ENCODE measurements at regions not wholly inside any gene's neighbourhood (a gene's known extent, or its start where the extent isn't known, plus 50 kb on each side); places are given as distances from the start of the nearest gene placed in this dataset.

DNA sequence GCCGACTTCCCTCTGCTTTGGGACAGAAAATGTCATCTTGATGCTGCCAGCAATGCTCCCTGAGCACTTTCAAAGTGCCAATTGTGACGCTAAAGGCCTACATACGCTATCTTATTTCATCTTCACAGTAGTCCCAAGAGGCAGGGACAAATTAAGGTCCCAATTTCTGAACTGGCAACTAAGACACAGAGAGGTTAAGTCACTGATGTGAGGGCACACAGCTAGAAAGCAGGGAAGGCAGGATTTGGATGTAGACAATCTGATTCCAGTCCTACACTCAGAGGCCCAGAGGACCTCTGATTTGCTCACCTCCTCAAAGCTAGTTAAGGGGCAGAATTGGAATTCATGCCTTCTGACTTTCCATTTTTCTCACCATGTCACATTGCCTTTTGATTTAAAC, 249.2 kb upstream of the CLINT1 start:
- H3K9me3 ChIP-seq (ENCODE audit: insufficient read depth, low read depth, low read length), result no peaks in the 10 kb centered on the region
- no peaks in the 10 kb centered on the region for H3K4me1 ChIP-seq (ENCODE audit: insufficient read depth, low read length)
- 88% methylated on average over 3 of the region's 3 CpGs for WGBS
- no peak overlapping the region for H3K9ac ChIP-seq (ENCODE audit: low read depth, low read length)
- H3K27ac ChIP-seq (ENCODE audit: low read depth, low read length), result no peak overlapping the region
- H3K27me3 ChIP-seq (ENCODE audit: insufficient read depth, low read length), result no peaks in the 10 kb centered on the region
- no peak overlapping the region for H3K4me3 ChIP-seq (ENCODE audit: low read length)
- no peaks in the 10 kb centered on the region for H3K36me3 ChIP-seq (ENCODE audit: insufficient read depth, low read length)

DNA sequence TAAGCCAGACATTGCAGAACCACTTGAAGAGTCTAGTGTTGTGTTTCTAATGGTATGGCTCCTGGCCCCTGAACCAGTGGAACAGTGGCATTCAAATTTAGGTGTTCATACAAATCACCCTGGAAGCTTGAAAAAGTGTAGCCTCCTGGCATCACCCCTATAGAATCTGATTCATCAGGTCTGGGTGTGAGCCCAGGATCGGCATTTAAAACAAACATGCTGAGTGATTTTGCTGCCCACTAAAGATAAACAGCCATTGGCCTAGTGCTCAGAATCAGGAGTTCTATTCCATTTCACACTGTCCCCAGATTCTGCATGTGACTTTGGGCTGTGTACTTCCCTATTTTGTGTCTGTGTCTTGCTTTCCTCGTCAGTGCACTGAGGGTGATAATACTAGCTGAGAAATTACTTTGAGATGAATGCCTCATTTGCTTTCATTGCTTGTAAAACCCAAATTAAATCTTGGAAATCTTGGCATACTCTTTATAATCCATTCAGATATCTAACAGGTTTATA, 241.5 kb upstream of the CLINT1 start:
- Histone ChIP-seq H3K27ac (ENCODE audit: low read depth, low read length) (no peak overlapping the region), H3K4me3 (ENCODE audit: low read length) (no peak overlapping the region), H3K9ac (ENCODE audit: low read depth, low read length) (no peak overlapping the region), H3K4me1 (ENCODE audit: insufficient read depth, low read length) (no peaks in the 10 kb centered on the region), H3K36me3 (ENCODE audit: insufficient read depth, low read length) (no peaks in the 10 kb centered on the region), H3K9me3 (ENCODE audit: insufficient read depth, low read depth, low read length) (no peaks in the 10 kb centered on the region), H3K27me3 (ENCODE audit: insufficient read depth, low read length) (no peaks in the 10 kb centered on the region)
- 95% methylated on average over 2 of the region's 2 CpGs for WGBS

DNA sequence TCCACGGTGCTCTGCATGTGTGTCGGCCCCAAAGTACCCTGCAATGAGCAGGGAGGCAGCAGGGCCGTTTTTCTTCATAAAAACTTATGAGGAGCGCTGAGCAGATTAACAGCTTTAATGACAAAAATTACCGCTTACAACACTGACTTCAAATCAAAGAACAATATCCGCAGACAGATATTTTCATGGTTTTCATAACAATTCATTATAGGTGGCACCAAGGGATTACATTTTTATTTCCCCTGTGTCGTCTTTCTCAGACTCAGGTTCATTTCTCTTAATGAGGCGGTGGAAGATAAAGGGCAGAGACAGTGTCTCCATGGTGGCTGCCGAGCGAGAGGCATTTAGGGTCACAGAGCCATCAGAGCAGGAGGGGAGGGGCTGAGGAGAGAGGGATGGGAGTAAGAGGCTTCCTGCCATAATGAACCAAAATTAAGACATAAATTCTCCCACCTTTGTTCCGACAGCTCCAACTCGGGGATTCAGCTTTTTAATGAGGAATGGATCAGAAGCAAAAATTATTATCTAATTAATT, 240.7 kb upstream of the CLINT1 start:
- Histone ChIP-seq H3K9me3 (ENCODE audit: insufficient read depth, low read depth, low read length) (no peaks in the 10 kb centered on the region), H3K27me3 (ENCODE audit: insufficient read depth, low read length) (no peaks in the 10 kb centered on the region), H3K36me3 (ENCODE audit: insufficient read depth, low read length) (no peaks in the 10 kb centered on the region), H3K9ac (ENCODE audit: low read depth, low read length) (no peak overlapping the region), H3K4me3 (ENCODE audit: low read length) (no peak overlapping the region), H3K27ac (ENCODE audit: low read depth, low read length) (no peak overlapping the region), H3K4me1 (ENCODE audit: insufficient read depth, low read length) (no peaks in the 10 kb centered on the region)
- WGBS, result 94% methylated on average over 10 of the region's 12 CpGs

DNA sequence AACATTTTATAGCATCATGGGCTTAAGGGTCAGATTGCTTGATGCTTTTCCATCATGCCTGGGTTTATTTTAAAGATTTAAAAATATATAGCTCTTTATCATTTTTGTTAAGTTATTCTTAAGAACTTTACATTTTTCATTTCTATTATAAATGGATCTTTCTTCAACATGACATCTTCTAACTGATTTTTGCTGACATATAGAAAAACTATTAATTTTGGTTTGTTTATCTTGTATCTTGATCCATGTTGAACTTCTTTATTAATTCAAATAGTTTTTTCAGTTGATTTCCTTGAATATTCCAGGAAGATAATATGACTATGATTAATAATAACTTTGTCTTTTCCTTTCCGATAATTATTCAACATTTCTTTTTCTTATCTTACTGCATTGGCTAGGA, 237.9 kb upstream of the CLINT1 start:
- no peaks in the 10 kb centered on the region for H3K36me3 ChIP-seq (ENCODE audit: insufficient read depth, low read length)
- no peak overlapping the region for H3K4me3 ChIP-seq (ENCODE audit: low read length)
- WGBS, result 100% methylated on average over 1 of the region's 1 CpG
- H3K4me1 ChIP-seq (ENCODE audit: insufficient read depth, low read length), result no peaks in the 10 kb centered on the region
- H3K27me3 ChIP-seq (ENCODE audit: insufficient read depth, low read length), result no peaks in the 10 kb centered on the region
- no peak overlapping the region for H3K27ac ChIP-seq (ENCODE audit: low read depth, low read length)
- no peaks in the 10 kb centered on the region for H3K9me3 ChIP-seq (ENCODE audit: insufficient read depth, low read depth, low read length)
- H3K9ac ChIP-seq (ENCODE audit: low read depth, low read length), result no peak overlapping the region

DNA sequence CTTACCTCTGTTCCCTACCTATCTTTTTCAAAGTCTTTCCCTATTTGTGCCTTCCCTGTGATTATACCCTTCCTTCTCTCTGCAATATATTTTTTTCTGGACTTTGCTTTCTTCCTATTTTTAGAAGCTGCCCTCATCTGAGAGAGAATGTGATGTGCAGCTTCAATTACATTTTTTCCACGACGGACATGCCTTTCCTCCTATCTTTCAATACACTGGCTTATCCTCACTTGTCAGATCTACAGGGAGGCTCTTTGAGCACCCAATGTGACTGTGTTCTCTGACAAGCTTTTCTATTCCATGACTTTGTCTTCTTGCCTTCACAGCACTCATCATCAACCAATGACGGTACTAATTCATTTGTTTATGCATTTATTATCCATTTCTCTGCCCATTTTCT, 227.9 kb upstream of the CLINT1 start:
- H3K4me1 ChIP-seq (ENCODE audit: insufficient read depth, low read length), result no peaks in the 10 kb centered on the region
- no peak overlapping the region for H3K9ac ChIP-seq (ENCODE audit: low read depth, low read length)
- no peaks in the 10 kb centered on the region for H3K27me3 ChIP-seq (ENCODE audit: insufficient read depth, low read length)
- H3K27ac ChIP-seq (ENCODE audit: low read depth, low read length), result no peak overlapping the region
- H3K36me3 ChIP-seq (ENCODE audit: insufficient read depth, low read length), result no peaks in the 10 kb centered on the region
- H3K4me3 ChIP-seq (ENCODE audit: low read length), result no peak overlapping the region
- WGBS, result 63% methylated on average over 3 of the region's 3 CpGs
- H3K9me3 ChIP-seq (ENCODE audit: insufficient read depth, low read depth, low read length), result no peaks in the 10 kb centered on the region

DNA sequence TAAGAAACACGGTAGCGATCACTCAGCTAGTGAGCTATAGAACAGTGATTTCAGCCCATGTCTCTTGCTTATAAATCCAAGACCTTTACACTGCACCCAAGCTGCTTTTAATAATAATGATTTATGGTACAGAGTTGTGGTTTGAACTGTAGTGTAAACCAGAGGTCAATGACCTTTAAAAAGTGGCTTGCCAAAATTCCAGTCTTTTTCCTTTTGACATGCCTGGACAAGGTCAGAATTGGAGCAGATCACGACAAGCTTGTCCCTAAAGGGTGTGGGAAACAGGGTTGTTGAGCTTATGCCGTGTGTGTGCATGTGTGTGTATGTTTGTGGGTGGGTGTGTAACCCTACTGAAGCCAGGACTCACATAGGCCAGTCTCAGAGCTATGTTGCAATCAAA, 225.3 kb upstream of the CLINT1 start:
- WGBS, result 82% methylated on average over 4 of the region's 4 CpGs
- Histone ChIP-seq H3K27me3 (ENCODE audit: insufficient read depth, low read length) (no peaks in the 10 kb centered on the region), H3K4me1 (ENCODE audit: insufficient read depth, low read length) (peaks cover 6% of the 10 kb centered on the region; the same call in 1 of the 2 replicates), H3K27ac (ENCODE audit: low read depth, low read length) (no peak overlapping the region), H3K36me3 (ENCODE audit: insufficient read depth, low read length) (no peaks in the 10 kb centered on the region), H3K4me3 (ENCODE audit: low read length) (no peak overlapping the region), H3K9ac (ENCODE audit: low read depth, low read length) (no peak overlapping the region), H3K9me3 (ENCODE audit: insufficient read depth, low read depth, low read length) (no peaks in the 10 kb centered on the region)

DNA sequence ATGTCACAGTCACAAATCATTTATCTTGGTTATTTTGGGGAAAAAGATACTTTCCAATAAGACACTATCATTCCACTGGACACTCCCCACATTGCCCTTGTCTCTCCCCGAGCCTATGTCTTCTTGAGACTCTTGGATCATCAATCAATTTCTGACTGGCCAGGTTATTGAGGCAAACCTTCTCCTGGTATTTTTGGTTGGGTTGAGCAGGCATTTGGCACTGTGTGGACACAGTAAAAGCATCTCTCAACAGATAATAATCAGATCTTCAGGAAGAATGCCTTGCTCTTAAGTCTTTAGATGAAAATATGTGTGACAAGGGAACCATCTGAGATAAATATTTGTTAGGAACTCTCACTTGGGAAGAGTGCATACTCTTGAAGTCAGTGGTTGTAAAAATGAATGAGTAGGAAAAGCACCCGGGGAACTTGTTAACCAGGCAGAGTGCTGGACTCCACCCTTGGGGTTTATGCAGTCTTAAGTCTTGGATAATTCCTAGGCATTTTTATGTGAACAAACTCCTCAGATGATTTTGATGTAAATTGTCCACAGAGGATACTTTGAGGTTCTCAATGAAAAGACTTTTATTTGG, 223.8 kb upstream of the CLINT1 start:
- no peaks in the 10 kb centered on the region for H3K36me3 ChIP-seq (ENCODE audit: insufficient read depth, low read length)
- no peak overlapping the region for H3K4me3 ChIP-seq (ENCODE audit: low read length)
- H3K9ac ChIP-seq (ENCODE audit: low read depth, low read length), result no peak overlapping the region
- no peaks in the 10 kb centered on the region for H3K27me3 ChIP-seq (ENCODE audit: insufficient read depth, low read length)
- no peaks in the 10 kb centered on the region for H3K9me3 ChIP-seq (ENCODE audit: insufficient read depth, low read depth, low read length)
- WGBS, result 95% methylated on average over 2 of the region's 2 CpGs
- no peak overlapping the region for H3K27ac ChIP-seq (ENCODE audit: low read depth, low read length)
- peaks cover 6% of the 10 kb centered on the region; the same call in 1 of the 2 replicates for H3K4me1 ChIP-seq (ENCODE audit: insufficient read depth, low read length)

DNA sequence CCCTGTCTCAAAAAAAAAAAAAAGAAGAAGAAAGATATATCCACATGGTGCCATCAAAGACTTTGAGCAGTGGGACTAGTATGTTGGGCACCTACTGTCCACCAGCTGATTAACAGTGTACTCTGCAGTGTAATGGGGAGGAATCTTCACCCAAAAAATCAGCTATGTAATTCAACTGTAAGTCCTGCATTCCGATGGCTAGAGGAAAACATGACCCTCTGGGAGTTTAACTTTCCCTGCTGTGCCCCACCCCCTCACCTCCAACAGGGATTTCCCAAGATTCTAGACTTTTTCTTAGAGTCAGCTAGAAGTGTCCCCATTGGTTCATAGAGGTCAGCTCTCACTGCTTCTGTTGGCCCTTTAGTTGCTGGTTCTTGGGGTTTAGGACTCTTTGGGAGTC, 221.2 kb upstream of the CLINT1 start:
- Histone ChIP-seq H3K36me3 (ENCODE audit: insufficient read depth, low read length) (no peaks in the 10 kb centered on the region), H3K9me3 (ENCODE audit: insufficient read depth, low read depth, low read length) (no peaks in the 10 kb centered on the region), H3K4me1 (ENCODE audit: insufficient read depth, low read length) (peaks cover 12% of the 10 kb centered on the region; the same call in 1 of the 2 replicates), H3K27me3 (ENCODE audit: insufficient read depth, low read length) (no peaks in the 10 kb centered on the region), H3K27ac (ENCODE audit: low read depth, low read length) (no peak overlapping the region), H3K9ac (ENCODE audit: low read depth, low read length) (no peak overlapping the region), H3K4me3 (ENCODE audit: low read length) (no peak overlapping the region)
- 35% methylated on average over 1 of the region's 1 CpG for WGBS

DNA sequence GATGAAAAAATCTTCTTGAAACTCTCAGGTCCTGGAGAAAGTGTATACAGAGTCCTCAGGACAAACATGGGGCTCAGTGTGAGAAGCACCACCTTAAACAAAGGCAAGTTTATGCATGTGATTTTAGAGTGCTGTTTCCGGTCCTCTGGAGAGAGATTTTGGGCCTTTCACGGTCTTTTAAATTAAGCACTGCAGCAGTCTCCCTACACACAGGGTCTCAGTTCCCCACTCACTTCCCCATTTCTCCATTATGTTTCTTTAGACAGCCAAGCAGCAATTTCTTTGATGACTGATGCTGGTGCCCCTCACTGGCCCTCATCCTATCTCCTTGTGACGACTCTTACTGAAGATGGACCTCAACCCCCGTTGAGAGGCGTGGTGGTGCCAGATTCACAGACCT, 220.2 kb upstream of the CLINT1 start:
- Histone ChIP-seq H3K27me3 (ENCODE audit: insufficient read depth, low read length) (no peaks in the 10 kb centered on the region), H3K27ac (ENCODE audit: low read depth, low read length) (no peak overlapping the region), H3K9ac (ENCODE audit: low read depth, low read length) (no peak overlapping the region), H3K4me3 (ENCODE audit: low read length) (no peak overlapping the region), H3K9me3 (ENCODE audit: insufficient read depth, low read depth, low read length) (no peaks in the 10 kb centered on the region), H3K36me3 (ENCODE audit: insufficient read depth, low read length) (no peaks in the 10 kb centered on the region), H3K4me1 (ENCODE audit: insufficient read depth, low read length) (peaks cover 12% of the 10 kb centered on the region; the same call in 1 of the 2 replicates)
- 93% methylated on average over 5 of the region's 5 CpGs for WGBS

DNA sequence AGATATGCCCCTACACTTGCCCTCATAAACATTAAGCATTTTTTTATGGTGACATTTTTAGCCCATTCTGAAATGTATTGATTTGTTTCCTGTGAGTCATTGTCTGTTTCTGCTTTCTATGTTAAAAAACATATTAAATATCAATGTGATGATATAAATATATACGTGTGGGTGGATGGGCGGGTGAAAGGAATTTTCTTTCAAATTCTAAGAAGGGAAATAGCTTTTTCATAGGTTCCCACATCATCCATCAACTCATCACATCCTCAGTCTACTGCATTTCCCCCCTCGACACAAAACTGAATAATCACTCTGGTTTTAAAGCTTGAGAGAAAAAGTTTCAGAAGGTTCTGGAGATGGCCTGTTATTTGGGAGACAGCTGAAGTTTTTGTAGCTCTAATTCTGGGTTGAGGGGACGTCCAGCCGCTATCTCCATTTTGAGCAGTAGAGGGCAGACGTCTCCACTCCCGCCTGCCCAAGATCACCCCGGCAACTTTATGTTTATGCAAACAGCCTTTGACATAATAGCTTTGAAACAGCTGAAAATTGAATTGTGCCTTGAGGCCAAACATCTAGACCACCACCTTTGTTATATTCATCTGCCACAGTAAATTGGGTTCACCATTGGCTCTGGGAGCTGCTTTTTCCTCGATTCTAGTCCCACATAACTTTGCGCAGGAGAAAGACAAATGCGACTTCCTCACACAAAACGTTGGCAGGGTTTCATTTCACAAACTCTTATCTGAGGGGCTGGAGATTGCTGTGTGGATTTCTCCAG, 216.2 kb upstream of the CLINT1 start:
- no peaks in the 10 kb centered on the region for H3K36me3 ChIP-seq (ENCODE audit: insufficient read depth, low read length)
- no peak overlapping the region for H3K4me3 ChIP-seq (ENCODE audit: low read length)
- H3K4me1 ChIP-seq (ENCODE audit: insufficient read depth, low read length), result peaks cover 6% of the 10 kb centered on the region; the same call in 1 of the 2 replicates
- 40% methylated on average over 9 of the region's 12 CpGs for WGBS
- 0 out of 2 replicates have a peak overlapping the region, but pooled peaks have one; percentile 7 for H3K9ac ChIP-seq (ENCODE audit: low read depth, low read length)
- H3K27me3 ChIP-seq (ENCODE audit: insufficient read depth, low read length), result no peaks in the 10 kb centered on the region
- no peaks in the 10 kb centered on the region for H3K9me3 ChIP-seq (ENCODE audit: insufficient read depth, low read depth, low read length)
- no peak overlapping the region for H3K27ac ChIP-seq (ENCODE audit: low read depth, low read length)

DNA sequence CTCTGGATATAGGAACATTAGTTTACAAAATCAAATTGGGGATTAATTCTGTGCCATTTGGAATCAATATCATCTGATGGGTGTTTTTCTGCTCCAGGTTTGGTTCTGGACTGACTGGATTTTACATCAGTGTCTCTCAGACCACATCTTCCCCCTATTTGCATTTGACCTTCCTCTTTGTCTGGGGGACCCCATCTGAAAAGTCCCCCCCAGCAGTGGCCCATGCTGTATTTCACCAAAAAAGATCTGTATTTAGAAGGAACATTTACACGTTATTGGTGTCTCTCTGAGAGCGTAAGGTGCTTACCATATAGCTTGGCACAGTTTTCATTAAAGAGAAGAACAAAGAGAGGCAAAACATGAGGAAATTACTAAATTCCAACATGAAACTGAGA, 215.6 kb upstream of the CLINT1 start:
- no peaks in the 10 kb centered on the region for H3K36me3 ChIP-seq (ENCODE audit: insufficient read depth, low read length)
- peaks cover 6% of the 10 kb centered on the region; the same call in 1 of the 2 replicates for H3K4me1 ChIP-seq (ENCODE audit: insufficient read depth, low read length)
- no peak overlapping the region for H3K27ac ChIP-seq (ENCODE audit: low read depth, low read length)
- WGBS, result 98% methylated on average over 2 of the region's 2 CpGs
- H3K4me3 ChIP-seq (ENCODE audit: low read length), result no peak overlapping the region
- no peaks in the 10 kb centered on the region for H3K9me3 ChIP-seq (ENCODE audit: insufficient read depth, low read depth, low read length)
- H3K9ac ChIP-seq (ENCODE audit: low read depth, low read length), result no peak overlapping the region
- H3K27me3 ChIP-seq (ENCODE audit: insufficient read depth, low read length), result no peaks in the 10 kb centered on the region
